HEK293 (cell line): ENCODE measurements at regions not wholly inside any gene's neighbourhood (a gene's known extent, or its start where the extent isn't known, plus 50 kb on each side); places are given as distances from the start of the nearest gene placed in this dataset.

Experiments used
- CTCF ChIP-seq: fragments of 450-650 bp; formaldehyde crosslinking; IDR thresholded peaks from 2 replicates; pipeline ENCODE4 v1.5.1; 2016; ENCODE audit warnings: missing biosample characterization, missing genetic modification characterization
- ELK4 ChIP-seq: IDR thresholded peaks from 2 replicates; pipeline ENCODE4 v1.6.1; 2011; ENCODE audit warnings: mild to moderate bottlenecking, low read depth, low read length, borderline replicate concordance
- SALL2 ChIP-seq: fragments of 450-650 bp; formaldehyde crosslinking; IDR thresholded peaks from 2 replicates; pipeline ENCODE4 v1.5.0; 2017; ENCODE audit warnings: missing biosample characterization, mild to moderate bottlenecking, missing genetic modification characterization, borderline replicate concordance
- ZBTB10 ChIP-seq: fragments of 450-650 bp; formaldehyde crosslinking; IDR thresholded peaks from 2 replicates; pipeline ENCODE4 v1.5.1; 2016; ENCODE audit warnings: missing biosample characterization, missing genetic modification characterization
- ZBTB6 ChIP-seq: fragments of 450-650 bp; formaldehyde crosslinking; IDR thresholded peaks from 2 replicates; pipeline ENCODE4 v1.5.1; 2017; ENCODE audit warnings: missing biosample characterization, missing genetic modification characterization
- ZNF175 ChIP-seq: fragments of 450-650 bp; formaldehyde crosslinking; IDR thresholded peaks from 2 replicates; pipeline ENCODE4 v1.5.1; 2016; ENCODE audit warnings: missing biosample characterization, missing genetic modification characterization
- ZNF274 ChIP-seq, 2 experiments: fragments of 200-500 bp in 1 of 2; fragments of 450-650 bp in 1 of 2; sonication (Bioruptor generic) in 1 of 2; formaldehyde crosslinking in 1 of 2; IDR thresholded peaks; 2 replicates each; pipeline versions ENCODE4 v1.5.1 to v1.6.1; 2014 to 2016; ENCODE audit warnings: borderline replicate concordance in 1 of 2, inconsistent platforms in 1 of 2, low read length in 1 of 2, missing biosample characterization in 1 of 2, missing genetic modification characterization in 1 of 2
- ZNF292 ChIP-seq: fragments of 450-650 bp; formaldehyde crosslinking; IDR thresholded peaks from 2 replicates; pipeline ENCODE4 v1.5.1; 2016; ENCODE audit warnings: low read depth, missing biosample characterization, missing genetic modification characterization, borderline replicate concordance
- ZNF510 ChIP-seq: fragments of 450-650 bp; formaldehyde crosslinking; IDR thresholded peaks from 2 replicates; pipeline ENCODE4 v1.5.1; 2018; ENCODE audit warnings: mild to moderate bottlenecking, missing genetic modification characterization, missing biosample characterization; ENCODE audit not compliant: insufficient replicate concordance
- ZNF658 ChIP-seq: fragments of 450-650 bp; formaldehyde crosslinking; IDR thresholded peaks from 2 replicates; pipeline ENCODE4; 2016; ENCODE audit warnings: missing biosample characterization, missing genetic modification characterization

- TF ChIP-seq ZNF292 (tag by site-specific recombination), result no peak
- TF ChIP-seq CTCF, result no peak
- no peak for TF ChIP-seq ZBTB10 (tag by site-specific recombination)
- no peak for TF ChIP-seq ZNF274 (IDR thresholded peaks at IDR 0.05; ENCODE audit: low read length)
- no peak for TF ChIP-seq ZNF274 (tag by site-specific recombination; IDR thresholded peaks at IDR 0.05; ENCODE audit: borderline replicate concordance)
- no peak for TF ChIP-seq ELK4
- TF ChIP-seq ZBTB6 (tag by site-specific recombination), result no peak
- TF ChIP-seq SALL2 (tag by site-specific recombination), result no peak
- no peak for TF ChIP-seq ZNF510 (tag by site-specific recombination)
- TF ChIP-seq ZNF175, result no peak
- TF ChIP-seq ZNF658 (tag by site-specific recombination), result no peak
Observed at GRCh38 chr14:62117751-62118105, 355.5 kb downstream of the SNAPC1 start.
